HT-29 (cell line): ENCODE measurements at regions not wholly inside any gene's neighbourhood (a gene's known extent, or its start where the extent isn't known, plus 50 kb on each side); places are given as distances from the start of the nearest gene placed in this dataset.
"Not testable (repeated sequence)": the region's sequence is repeated elsewhere in the genome, so short reads cannot be mapped to it uniquely, and the experiment has no call there.

ENCODE experiments used
- DNase-seq: peaks from one replicate; pipeline ENCODE4 v3.0.0-alpha.2; 2015; ENCODE audit warnings: low spot score

- DNase-seq = no peak
Observed at GRCh38 chr21:28592205-28592865, 400.3 kb downstream of the LTN1 start.

DNA sequence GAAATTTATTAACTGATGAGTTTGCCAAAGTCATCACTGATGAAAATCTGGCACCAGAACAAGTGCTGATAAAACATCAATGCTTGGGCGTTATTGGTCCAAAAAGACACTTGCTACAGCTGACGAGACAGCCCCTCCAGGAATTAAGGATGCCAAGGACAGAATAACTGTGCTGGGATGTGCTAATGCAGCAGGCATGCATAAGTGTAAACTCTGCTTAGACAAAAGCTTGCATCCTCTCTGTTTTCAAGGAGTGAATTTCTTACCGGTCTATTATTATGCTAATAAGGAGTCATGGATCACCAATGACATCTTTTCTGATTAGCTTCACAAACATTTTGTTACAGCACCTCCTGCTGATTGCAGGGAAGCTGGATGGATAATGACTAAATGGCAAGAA is 402.0 kb downstream of the LTN1 start:
- DNase-seq = no peak

GRCh38 chr21:28590026-28590425 is 402.7 kb downstream of the LTN1 start:
- no peak for DNase-seq

- no peak for DNase-seq
Observed at GRCh38 chr21:28588997-28589396, 403.7 kb downstream of the LTN1 start.

- peak; percentile 21 for DNase-seq
Observed at GRCh38 chr21:28587748-28588147, 404.9 kb downstream of the LTN1 start.

DNA sequence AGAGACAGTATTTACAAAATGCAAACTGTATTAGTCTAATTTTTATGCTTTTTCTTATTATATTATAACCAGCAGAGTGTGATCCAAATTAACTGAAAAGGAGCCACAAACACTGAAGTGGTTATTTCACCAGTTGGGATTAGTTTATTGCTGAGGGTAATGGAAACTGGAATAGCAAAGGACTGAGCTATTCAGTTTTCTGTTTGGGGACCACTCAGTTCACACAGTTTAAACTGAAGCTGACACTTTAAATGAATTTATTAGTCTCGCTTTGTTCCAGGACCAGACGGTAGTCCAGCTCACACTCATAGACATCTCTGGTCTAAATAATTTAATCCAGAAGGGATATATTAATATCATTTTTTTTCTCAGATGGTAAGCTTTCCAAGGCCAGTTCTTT is 410.7 kb downstream of the LTN1 start:
- DNase-seq = no peak

DNA sequence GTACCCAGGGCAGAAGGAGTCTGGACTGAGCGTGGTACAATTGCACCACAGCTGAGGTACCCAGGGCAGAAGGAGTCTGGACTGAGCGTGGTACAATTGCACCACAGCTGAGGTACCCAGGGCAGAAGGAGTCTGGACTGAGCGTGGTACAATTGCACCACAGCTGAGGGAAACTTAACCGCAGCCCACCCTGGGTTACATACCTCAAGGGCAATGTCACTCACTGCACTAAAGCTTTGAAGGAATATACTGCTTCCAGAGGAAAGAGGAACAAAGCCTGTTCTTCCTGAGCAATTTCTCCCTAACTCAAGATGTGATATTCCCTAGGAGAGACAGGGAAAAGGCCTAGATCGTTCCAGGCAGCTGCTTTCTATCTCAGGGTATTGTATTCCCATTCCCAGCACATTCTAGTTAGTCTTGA is 411.4 kb downstream of the LTN1 start:
- not testable (repeated sequence) for DNase-seq

- no peak for DNase-seq
Observed at GRCh38 chr21:28580585-28580984, 412.1 kb downstream of the LTN1 start.

DNA sequence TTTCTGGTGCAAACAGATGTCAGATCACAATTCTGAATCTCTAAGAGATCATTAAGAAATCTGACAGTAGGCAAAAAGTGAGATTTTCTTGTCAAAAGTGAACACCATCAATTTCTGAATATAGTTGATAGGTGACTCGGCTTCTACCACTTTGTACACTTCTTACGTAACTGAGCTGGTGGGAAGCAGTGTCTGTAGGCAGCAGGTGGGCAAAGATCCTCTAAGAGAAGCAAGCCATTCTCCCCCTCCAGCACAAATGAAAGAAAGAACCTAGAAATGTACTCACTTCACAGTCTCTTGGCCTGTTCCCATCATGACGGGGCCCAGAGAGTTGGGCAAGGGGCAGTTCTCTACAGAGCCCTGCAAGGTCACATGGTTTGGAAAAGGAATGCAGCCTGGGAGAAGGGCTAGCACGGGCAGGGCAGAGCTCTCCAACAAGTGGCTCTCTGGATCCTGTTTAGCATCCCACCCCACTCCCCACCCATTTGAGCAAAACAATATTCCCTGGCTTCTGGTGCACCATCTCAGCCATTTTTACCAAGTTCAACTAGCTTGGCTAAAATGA is 412.6 kb downstream of the LTN1 start:
- no peak for DNase-seq

GRCh38 chr21:28568692-28569091 is 424.0 kb downstream of the LTN1 start:
- no peak for DNase-seq

DNA sequence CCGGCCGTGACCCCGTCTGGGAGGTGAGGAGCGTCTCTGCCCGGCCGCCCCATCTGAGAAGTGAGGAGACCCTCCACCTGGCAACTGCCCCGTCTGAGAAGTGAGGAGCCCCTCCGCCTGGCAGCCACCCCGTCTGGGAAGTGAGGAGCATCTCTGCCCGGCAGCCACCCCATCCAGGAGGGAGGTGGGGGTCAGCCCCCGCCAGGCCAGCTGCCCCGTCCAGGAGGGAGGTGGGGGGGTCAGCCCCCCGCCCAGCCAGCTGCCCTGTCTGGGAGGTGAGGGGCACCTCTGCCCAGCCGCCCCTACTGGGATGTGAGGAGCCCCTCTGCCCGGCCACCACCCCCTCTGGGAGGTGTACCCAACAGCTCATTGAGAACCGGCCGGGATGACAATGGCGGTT is 428.7 kb downstream of the LTN1 start:
- not testable (repeated sequence) for DNase-seq

DNA sequence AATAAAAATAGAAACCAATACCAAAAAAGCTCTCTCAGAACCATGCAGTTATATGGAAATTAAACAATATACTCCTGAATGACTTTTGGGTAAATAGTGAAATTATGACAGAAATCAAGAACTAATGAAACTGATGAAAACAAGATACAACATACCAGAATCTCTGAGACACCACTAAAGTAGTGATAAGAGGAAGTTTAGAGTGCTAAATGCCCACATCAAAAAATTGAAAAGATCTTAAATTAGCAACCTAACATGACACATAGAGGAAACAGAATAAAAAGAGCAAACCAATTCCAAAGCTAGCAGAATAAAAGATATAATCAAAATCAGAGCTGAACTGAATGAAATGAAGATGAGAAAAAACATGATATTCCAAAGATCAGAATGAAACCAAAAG is 430.9 kb downstream of the LTN1 start:
- no peak for DNase-seq

GRCh38 chr21:28554660-28555475 is 437.8 kb downstream of the LTN1 start:
- no peak for DNase-seq

- DNase-seq = peak; percentile 29
Observed at GRCh38 chr21:28550057-28550825, 442.4 kb downstream of the LTN1 start.

- no peak for DNase-seq
Observed at GRCh38 chr21:28548291-28548690, 444.4 kb downstream of the LTN1 start.

DNA sequence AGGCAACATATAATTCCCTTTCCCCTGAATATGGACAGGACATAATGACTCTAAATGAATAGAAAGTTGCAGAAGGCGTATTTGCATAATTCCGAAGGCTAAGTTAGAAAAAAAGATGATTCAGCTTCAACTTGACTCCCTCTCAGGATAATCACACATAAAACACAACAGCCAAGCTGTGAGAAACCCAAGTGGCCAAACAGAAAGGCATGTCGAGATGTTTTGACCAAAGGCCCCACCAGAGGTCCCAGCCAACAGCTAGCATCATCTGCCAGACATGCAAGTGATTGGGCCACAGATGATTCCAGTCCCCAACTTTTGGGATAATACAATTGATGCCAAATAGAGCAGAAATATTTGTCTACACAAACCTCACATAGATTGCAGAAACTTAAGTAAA is 444.9 kb downstream of the LTN1 start:
- DNase-seq = no peak

- no peak for DNase-seq
Observed at GRCh38 chr21:28543975-28544374, 448.7 kb downstream of the LTN1 start.

DNA sequence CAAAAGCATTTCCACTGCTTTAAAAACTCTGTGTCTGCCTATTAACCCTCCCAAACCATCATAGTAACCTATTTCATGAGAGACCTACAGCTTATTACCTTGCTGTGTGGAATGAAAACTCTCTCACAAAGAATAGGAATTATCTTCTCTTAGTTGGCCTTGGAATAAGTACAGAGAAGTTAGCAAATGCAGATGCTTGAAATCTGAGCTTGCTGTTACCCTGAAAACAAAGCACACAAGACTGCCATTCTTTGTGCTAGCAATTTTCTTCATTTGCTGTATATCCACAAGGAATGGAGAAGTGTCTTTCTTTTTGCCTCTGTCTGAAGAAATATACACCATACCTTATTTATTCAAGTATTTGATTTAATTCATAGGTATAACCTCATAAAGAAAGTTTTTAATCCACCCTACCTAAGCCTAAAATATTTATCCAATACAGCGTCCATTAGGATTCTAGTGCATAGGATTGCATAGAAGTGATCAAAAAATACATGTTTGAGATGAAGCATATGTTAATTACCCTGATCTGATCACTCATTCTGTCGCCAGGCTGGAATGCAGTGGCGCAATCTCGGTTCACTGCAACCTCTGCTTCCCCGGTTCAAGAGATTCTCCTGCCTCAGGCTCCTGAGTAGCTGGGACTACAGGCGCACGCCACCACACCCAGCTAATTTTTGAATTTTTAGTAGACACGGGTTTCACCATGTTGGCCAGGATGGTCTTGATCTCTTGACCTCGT is 451.1 kb downstream of the LTN1 start:
- no peak for DNase-seq

DNA sequence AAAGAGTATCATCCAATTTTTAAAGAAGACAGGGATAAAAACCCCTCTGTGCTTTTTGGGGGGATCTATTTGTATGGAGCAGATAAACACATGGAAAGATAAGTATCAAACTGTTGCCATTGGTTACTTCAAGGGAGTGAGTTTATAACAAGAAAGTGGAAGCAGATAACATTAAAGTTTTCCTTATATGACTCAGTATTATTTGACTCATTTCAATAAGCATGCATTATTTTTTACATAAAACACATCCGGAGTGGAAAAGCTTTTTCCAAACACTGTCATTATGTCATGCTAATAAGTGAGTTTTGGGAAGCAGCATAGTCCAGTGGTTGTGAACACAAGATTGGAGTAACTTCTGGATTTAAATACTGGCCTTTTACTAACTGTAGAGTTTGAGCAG is 452.2 kb downstream of the LTN1 start:
- DNase-seq = no peak

GRCh38 chr21:28539623-28539988 is 453.1 kb downstream of the LTN1 start:
- DNase-seq = no peak

DNA sequence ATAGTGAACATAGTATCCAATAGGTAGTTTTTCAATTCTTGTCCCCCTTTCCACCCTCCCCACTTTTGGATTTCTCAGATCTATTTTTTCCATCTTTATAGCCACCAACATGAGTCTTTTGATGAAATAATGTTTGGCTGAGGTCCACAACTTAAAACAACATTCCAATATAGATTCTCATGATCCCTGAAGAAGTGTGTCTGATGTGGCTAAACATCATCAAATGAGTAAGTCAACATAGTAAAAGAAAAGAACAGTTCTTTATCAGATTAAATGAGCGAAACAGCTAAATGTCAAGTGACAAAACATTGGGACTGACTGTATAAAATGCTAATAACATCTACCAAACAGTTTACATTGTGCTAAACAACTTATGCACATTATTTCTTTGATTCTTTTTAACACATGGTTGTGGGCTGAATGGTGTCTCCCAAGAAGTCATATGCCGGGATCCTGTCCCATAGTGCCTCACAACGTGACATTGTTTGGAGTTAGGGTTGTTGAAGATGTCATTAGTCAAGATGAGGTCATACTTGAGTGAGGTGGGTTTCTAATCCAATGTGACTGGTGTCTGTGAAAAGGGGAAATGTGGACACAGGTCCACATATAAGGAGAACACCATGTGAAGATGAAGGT is 453.6 kb downstream of the LTN1 start:
- DNase-seq = peak; percentile 29
